ENCODE measurements at regions not wholly inside any gene's neighbourhood (a gene's known extent, or its start where the extent isn't known, plus 50 kb on each side); places are given as distances from the start of the nearest gene placed in this dataset.

DNA sequence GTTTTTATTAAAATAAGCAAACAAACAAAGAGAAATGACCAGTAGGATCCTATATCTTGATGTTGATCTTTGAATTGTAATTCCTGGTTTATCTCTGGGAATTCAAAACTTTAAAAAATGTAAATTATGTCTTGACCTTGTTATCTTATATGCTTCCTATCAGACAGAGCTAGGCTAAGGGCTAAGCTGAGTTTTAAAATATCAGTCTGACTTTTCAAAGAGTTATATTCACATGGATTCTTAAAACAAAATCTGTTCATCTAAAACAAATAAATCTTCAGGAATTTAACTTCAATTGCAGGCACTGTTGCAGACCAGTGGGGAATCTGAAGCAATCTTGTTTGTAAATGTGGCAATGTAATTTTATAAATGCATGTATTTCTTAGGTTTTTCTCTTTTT, 1144.1 kb downstream of the LRFN5 start:
- FAIRE-seq (no peak), ATAC-seq (no peak), DNase-seq (ENCODE audit: low spot score) (no peak)
- Histone ChIP-seq H3K9me3 (ENCODE audit: low read length) (peaks cover 85% of the 10 kb centered on the region), H3K4me2 (ENCODE audit: low read depth, low read length) (no peak overlapping the region), H2AFZ (ENCODE audit: low read length) (no peak overlapping the region), H3K79me2 (ENCODE audit: insufficient read depth, low read length) (no peaks in the 10 kb centered on the region), H3K36me3 (replicated peaks in 1 of 2; ENCODE audit: control insufficient read depth in 1 of 2, insufficient read depth in 2 of 2, low read length in 2 of 2) (no peaks in the 10 kb centered on the region), H3K4me3 (replicated peaks in 1 of 3; ENCODE audit: insufficient read depth in 1 of 3, low read depth in 2 of 3, low read length in 3 of 3) (no peak overlapping the region), H4K20me1 (ENCODE audit: insufficient read depth, low read length) (no peaks in the 10 kb centered on the region), H3K27me3 (ENCODE audit: control insufficient read depth in 1 of 2, insufficient read depth in 2 of 2, low read length in 2 of 2) (no peaks in the 10 kb centered on the region), H3K9ac (ENCODE audit: insufficient read depth, low read depth, low read length) (no peak overlapping the region), H3K4me1 (ENCODE audit: insufficient read depth, low read length) (no peaks in the 10 kb centered on the region), H3K27ac (ENCODE audit: extremely low read length, insufficient read depth, low read length) (no peak overlapping the region)
- intact Hi-C loops (cut with micrococcal nuclease; ENCODE audit: unreplicated experiment) (no loop called here), in situ Hi-C loops (cut with HindIII; ENCODE audit: extremely low pct_ligation_motif_present, low pct_unique_long_range_greater_than_20kb) (no loop called here)
- no TSS peak for BruUV-seq (replicated peaks)
- CTCF ChIA-PET (ENCODE audit: low intra/inter-chr PET ratio, low total read pairs), result no interaction called here
- POLR2A ChIA-PET, result no interaction called here
- TF ChIP-seq ZNF570 (CRISPR knock-in tag; IDR thresholded peaks at IDR 0.05; ENCODE audit: borderline replicate concordance), result no peak

DNA sequence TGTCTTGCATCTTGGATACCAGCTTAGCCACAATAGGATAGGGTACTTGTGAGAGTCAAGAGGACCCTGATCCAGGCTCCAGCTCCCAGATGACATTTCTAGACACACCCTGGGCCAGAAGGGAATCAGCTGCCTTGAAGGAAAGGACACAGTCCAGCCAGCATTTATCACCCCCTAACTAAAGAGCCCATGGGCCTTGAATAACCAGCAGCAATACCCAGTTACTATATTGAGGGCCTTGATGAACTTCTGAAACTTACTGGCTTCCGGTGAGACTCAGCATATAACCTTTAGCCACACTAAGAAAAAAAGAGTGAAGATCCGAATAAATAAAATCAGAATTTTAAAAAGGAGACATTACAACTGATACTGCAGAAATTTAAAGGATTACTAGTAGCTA, 1135.4 kb downstream of the LRFN5 start:
- no peak for TF ChIP-seq ZNF136 (CRISPR knock-in tag; IDR thresholded peaks at IDR 0.05; ENCODE audit: low read depth)
- TF ChIP-seq ZNF879 (CRISPR knock-in tag; IDR thresholded peaks at IDR 0.05), result no peak
- TF ChIP-seq, protein P1, sequence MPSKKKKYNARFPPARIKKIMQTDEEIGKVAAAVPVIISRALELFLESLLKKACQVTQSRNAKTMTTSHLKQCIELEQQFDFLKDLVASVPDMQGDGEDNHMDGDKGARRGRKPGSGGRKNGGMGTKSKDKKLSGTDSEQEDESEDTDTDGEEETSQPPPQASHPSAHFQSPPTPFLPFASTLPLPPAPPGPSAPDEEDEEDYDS (CRISPR knock-in tag; IDR thresholded peaks at IDR 0.05), result no peak
- TF ChIP-seq SUZ12 (IDR thresholded peaks at IDR 0.05; ENCODE audit: low read depth, low read length), result no peak
- TF ChIP-seq, protein P2, sequence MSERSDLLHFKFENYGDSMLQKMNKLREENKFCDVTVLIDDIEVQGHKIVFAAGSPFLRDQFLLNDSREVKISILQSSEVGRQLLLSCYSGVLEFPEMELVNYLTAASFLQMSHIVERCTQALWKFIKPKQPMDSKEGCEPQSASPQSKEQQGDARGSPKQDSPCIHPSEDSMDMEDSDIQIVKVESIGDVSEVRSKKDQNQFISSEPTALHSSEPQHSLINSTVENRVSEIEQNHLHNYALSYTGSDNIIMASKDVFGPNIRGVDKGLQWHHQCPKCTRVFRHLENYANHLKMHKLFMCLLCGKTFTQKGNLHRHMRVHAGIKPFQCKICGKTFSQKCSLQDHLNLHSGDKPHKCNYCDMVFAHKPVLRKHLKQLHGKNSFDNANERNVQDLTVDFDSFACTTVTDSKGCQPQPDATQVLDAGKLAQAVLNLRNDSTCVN (CRISPR knock-in tag; IDR thresholded peaks at IDR 0.05; ENCODE audit: borderline replicate concordance), result no peak
- TF ChIP-seq, protein P3, sequence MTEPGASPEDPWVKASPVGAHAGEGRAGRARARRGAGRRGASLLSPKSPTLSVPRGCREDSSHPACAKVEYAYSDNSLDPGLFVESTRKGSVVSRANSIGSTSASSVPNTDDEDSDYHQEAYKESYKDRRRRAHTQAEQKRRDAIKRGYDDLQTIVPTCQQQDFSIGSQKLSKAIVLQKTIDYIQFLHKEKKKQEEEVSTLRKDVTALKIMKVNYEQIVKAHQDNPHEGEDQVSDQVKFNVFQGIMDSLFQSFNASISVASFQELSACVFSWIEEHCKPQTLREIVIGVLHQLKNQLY (CRISPR knock-in tag; IDR thresholded peaks at IDR 0.05), result no peak
- TF ChIP-seq HNRNPLL (IDR thresholded peaks at IDR 0.05; ENCODE audit: low read depth, low read length, poor library complexity, severe bottlenecking), result no peak
- no peak for TF ChIP-seq ZNF207 (IDR thresholded peaks at IDR 0.05; ENCODE audit: borderline replicate concordance)
- no peak for TF ChIP-seq TAF15 (IDR thresholded peaks at IDR 0.05; ENCODE audit: low read depth, low read length, poor library complexity, severe bottlenecking)
- TF ChIP-seq, protein P4, sequence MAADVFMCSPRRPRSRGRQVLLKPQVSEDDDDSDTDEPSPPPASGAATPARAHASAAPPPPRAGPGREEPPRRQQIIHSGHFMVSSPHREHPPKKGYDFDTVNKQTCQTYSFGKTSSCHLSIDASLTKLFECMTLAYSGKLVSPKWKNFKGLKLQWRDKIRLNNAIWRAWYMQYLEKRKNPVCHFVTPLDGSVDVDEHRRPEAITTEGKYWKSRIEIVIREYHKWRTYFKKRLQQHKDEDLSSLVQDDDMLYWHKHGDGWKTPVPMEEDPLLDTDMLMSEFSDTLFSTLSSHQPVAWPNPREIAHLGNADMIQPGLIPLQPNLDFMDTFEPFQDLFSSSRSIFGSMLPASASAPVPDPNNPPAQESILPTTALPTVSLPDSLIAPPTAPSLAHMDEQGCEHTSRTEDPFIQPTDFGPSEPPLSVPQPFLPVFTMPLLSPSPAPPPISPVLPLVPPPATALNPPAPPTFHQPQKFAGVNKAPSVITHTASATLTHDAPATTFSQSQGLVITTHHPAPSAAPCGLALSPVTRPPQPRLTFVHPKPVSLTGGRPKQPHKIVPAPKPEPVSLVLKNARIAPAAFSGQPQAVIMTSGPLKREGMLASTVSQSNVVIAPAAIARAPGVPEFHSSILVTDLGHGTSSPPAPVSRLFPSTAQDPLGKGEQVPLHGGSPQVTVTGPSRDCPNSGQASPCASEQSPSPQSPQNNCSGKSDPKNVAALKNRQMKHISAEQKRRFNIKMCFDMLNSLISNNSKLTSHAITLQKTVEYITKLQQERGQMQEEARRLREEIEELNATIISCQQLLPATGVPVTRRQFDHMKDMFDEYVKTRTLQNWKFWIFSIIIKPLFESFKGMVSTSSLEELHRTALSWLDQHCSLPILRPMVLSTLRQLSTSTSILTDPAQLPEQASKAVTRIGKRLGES (CRISPR knock-in tag; IDR thresholded peaks at IDR 0.05; ENCODE audit: borderline replicate concordance), result no peak
- TF ChIP-seq HNRNPL (IDR thresholded peaks at IDR 0.05; ENCODE audit: low read depth, low read length), result no peak
- Histone ChIP-seq H3K27ac (ENCODE audit: extremely low read length, insufficient read depth, low read length) (no peak overlapping the region), H4K20me1 (ENCODE audit: insufficient read depth, low read length) (no peaks in the 10 kb centered on the region), H3K9ac (ENCODE audit: insufficient read depth, low read depth, low read length) (no peak overlapping the region), H3K4me2 (ENCODE audit: low read depth, low read length) (no peak overlapping the region), H3K4me3 (replicated peaks in 1 of 3; ENCODE audit: insufficient read depth in 1 of 3, low read depth in 2 of 3, low read length in 3 of 3) (no peak overlapping the region), H3K9me3 (ENCODE audit: low read length) (peaks cover 81% of the 10 kb centered on the region), H3K36me3 (replicated peaks in 1 of 2; ENCODE audit: control insufficient read depth in 1 of 2, insufficient read depth in 2 of 2, low read length in 2 of 2) (no peaks in the 10 kb centered on the region), H3K79me2 (ENCODE audit: insufficient read depth, low read length) (no peaks in the 10 kb centered on the region), H3K4me1 (ENCODE audit: insufficient read depth, low read length) (no peaks in the 10 kb centered on the region), H2AFZ (ENCODE audit: low read length) (no peak overlapping the region), H3K27me3 (ENCODE audit: control insufficient read depth in 1 of 2, insufficient read depth in 2 of 2, low read length in 2 of 2) (no peaks in the 10 kb centered on the region)
- ATAC-seq (no peak), FAIRE-seq (no peak), DNase-seq (ENCODE audit: low spot score) (no peak)
- in situ Hi-C loops (cut with HindIII; ENCODE audit: extremely low pct_ligation_motif_present, low pct_unique_long_range_greater_than_20kb) (no loop called here), intact Hi-C loops (cut with micrococcal nuclease; ENCODE audit: unreplicated experiment) (no loop called here)
- CTCF ChIA-PET (ENCODE audit: low intra/inter-chr PET ratio, low total read pairs), result no interaction called here
- POLR2A ChIA-PET, result no interaction called here
- WGBS (ENCODE audit: low lambda C conversion rate), result 3% methylated on average over 2 of the region's 2 CpGs
- BruUV-seq (replicated peaks), result no TSS peak
